HL-60 (cell line): ENCODE measurements at regions not wholly inside any gene's neighbourhood (a gene's known extent, or its start where the extent isn't known, plus 50 kb on each side); places are given as distances from the start of the nearest gene placed in this dataset.

Experiments
- GABPA ChIP-seq: IDR thresholded peaks from 2 replicates; pipeline ENCODE4 v1.6.1; 2012; ENCODE audit warnings: low read depth
- POLR2AphosphoS5 ChIP-seq: IDR thresholded peaks from 2 replicates; pipeline ENCODE4 v1.6.1; 2012; ENCODE audit warnings: low read depth
- SPI1 ChIP-seq: IDR thresholded peaks from 2 replicates; pipeline ENCODE4 v1.6.1; 2012; ENCODE audit warnings: low read depth, mild to moderate bottlenecking, borderline replicate concordance
- TF ChIP-seq, protein P1 (sequence below): IDR thresholded peaks from one replicate; pipeline ENCODE4 v1.5.1; 2011; ENCODE audit warnings: low read length, control low read depth, inconsistent platforms; ENCODE audit not compliant: insufficient read depth
- TF ChIP-seq, protein P2 (sequence below): IDR thresholded peaks from 2 replicates; pipeline ENCODE4 v1.6.1; 2012; ENCODE audit warnings: low read depth; ENCODE audit not compliant: insufficient replicate concordance

DNA sequence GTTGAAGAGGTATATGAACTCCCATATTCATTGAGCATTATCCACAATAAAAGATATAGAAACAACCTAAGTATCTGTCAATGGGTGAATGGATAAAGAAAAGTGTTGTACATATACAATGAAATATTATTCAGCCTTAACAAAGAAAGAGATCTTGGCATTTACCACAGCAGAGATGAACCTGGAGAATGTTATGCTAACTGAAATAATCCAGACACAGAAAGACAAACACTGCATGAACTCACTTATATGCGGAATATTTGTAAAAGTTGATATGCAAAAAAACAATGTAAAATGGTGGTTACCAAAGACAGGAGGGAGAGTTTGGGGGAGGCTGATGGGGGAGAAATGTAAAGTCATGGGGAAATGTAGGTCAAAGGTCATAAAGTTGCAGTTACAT, 278.7 kb downstream of the ZNF608 start:
- TF ChIP-seq, protein P1, sequence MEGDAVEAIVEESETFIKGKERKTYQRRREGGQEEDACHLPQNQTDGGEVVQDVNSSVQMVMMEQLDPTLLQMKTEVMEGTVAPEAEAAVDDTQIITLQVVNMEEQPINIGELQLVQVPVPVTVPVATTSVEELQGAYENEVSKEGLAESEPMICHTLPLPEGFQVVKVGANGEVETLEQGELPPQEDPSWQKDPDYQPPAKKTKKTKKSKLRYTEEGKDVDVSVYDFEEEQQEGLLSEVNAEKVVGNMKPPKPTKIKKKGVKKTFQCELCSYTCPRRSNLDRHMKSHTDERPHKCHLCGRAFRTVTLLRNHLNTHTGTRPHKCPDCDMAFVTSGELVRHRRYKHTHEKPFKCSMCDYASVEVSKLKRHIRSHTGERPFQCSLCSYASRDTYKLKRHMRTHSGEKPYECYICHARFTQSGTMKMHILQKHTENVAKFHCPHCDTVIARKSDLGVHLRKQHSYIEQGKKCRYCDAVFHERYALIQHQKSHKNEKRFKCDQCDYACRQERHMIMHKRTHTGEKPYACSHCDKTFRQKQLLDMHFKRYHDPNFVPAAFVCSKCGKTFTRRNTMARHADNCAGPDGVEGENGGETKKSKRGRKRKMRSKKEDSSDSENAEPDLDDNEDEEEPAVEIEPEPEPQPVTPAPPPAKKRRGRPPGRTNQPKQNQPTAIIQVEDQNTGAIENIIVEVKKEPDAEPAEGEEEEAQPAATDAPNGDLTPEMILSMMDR: no peak
- TF ChIP-seq GABPA: no peak
- no peak for TF ChIP-seq SPI1
- TF ChIP-seq POLR2AphosphoS5: no peak
- TF ChIP-seq, protein P2, sequence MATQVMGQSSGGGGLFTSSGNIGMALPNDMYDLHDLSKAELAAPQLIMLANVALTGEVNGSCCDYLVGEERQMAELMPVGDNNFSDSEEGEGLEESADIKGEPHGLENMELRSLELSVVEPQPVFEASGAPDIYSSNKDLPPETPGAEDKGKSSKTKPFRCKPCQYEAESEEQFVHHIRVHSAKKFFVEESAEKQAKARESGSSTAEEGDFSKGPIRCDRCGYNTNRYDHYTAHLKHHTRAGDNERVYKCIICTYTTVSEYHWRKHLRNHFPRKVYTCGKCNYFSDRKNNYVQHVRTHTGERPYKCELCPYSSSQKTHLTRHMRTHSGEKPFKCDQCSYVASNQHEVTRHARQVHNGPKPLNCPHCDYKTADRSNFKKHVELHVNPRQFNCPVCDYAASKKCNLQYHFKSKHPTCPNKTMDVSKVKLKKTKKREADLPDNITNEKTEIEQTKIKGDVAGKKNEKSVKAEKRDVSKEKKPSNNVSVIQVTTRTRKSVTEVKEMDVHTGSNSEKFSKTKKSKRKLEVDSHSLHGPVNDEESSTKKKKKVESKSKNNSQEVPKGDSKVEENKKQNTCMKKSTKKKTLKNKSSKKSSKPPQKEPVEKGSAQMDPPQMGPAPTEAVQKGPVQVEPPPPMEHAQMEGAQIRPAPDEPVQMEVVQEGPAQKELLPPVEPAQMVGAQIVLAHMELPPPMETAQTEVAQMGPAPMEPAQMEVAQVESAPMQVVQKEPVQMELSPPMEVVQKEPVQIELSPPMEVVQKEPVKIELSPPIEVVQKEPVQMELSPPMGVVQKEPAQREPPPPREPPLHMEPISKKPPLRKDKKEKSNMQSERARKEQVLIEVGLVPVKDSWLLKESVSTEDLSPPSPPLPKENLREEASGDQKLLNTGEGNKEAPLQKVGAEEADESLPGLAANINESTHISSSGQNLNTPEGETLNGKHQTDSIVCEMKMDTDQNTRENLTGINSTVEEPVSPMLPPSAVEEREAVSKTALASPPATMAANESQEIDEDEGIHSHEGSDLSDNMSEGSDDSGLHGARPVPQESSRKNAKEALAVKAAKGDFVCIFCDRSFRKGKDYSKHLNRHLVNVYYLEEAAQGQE: no peak
